GM12892 (cell line): ENCODE measurements at regions not wholly inside any gene's neighbourhood (a gene's known extent, or its start where the extent isn't known, plus 50 kb on each side); places are given as distances from the start of the nearest gene placed in this dataset.

ENCODE experiments used
- POLR2A ChIP-seq: IDR thresholded peaks from 2 replicates; pipeline ENCODE4 v1.6.1; 2011; ENCODE audit warnings: low read depth, low read length, control low read depth
- POLR2AphosphoS5 ChIP-seq: IDR thresholded peaks from 2 replicates; pipeline ENCODE4 v1.6.1; 2011; ENCODE audit warnings: low read depth, low read length, control low read depth
- TAF1 ChIP-seq: IDR thresholded peaks from 2 replicates; pipeline ENCODE4 v1.6.1; 2011; ENCODE audit warnings: low read depth, mild to moderate bottlenecking, control low read depth, low read length, borderline replicate concordance

DNA sequence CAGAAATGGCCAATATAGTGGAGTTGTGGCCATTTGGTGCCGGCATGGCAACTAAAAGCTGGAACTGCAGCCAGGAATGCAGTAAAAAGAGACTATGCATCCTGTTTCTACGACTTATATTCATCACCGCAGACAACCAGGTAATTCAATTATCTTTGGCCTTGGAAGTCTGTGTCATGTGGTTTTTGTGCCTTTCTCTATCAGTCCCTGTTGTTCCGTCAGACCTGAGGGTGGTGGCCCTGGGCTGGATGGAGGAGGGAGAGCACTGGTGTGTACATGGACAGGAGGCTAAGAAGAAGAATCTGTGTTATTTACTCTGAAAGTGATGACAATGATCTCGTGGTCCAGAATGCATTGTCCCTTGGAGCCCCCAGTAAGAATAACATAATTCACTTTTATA, 852.6 kb downstream of the VRK1 start:
- no peak for TF ChIP-seq TAF1
- no peak for TF ChIP-seq POLR2A
- TF ChIP-seq POLR2AphosphoS5, result no peak
